H1 (cell line): ENCODE measurements at regions not wholly inside any gene's neighbourhood (a gene's known extent, or its start where the extent isn't known, plus 50 kb on each side); places are given as distances from the start of the nearest gene placed in this dataset.

ENCODE experiments used
- CTCF ChIA-PET: fragments of 300-600 bp; sonication (Branson Sonifier 250); formaldehyde crosslinking; loops from one replicate; lab custom pipeline; 2021; ENCODE audit not compliant: partially characterized antibody; lab: Charles Lee
- POLR2A ChIA-PET: fragments of 300-600 bp; sonication (Branson Sonifier 250); formaldehyde crosslinking; loops from one replicate; lab custom pipeline; 2021; ENCODE audit warnings: inconsistent platforms; ENCODE audit not compliant: partially characterized antibody; lab: Charles Lee
- DNase-seq, 2 experiments: peaks; one replicate each; pipeline versions ENCODE4 v3.0.0 to v3.0.0-alpha.2; 2010 to 2022; ENCODE audit warnings: low spot score in 2 of 2, low read depth in 1 of 2, mixed read lengths in 1 of 2
- FAIRE-seq: peaks from 2 replicates; lab custom pipeline; 2011; peaks lifted over from hg19 to GRCh38; lab: Jason Lieb, UNC
- H2AFZ ChIP-seq: 2 replicates; pipeline ENCODE4 v1.8.1; 2012; ENCODE audit warnings: low read length, inconsistent platforms
- H2AK5ac ChIP-seq: 2 replicates; pipeline ENCODE4 v1.6.1; 2013; ENCODE audit warnings: low read depth, low read length
- H2BK120ac ChIP-seq: replicated peaks from 2 replicates; pipeline ENCODE3; 2013; ENCODE audit warnings: low read depth, low read length, inconsistent platforms
- H2BK12ac ChIP-seq: 2 replicates; pipeline ENCODE4 v1.6.1; 2013; ENCODE audit warnings: low read depth, low read length
- H2BK15ac ChIP-seq: 2 replicates; pipeline ENCODE4 v1.6.1; 2013; ENCODE audit warnings: low read length
- H2BK20ac ChIP-seq: 2 replicates; pipeline ENCODE4 v1.6.1; 2013; ENCODE audit warnings: low read length
- H2BK5ac ChIP-seq: 2 replicates; pipeline ENCODE4 v1.6.1; 2013; ENCODE audit warnings: low read depth, low read length
- H3K14ac ChIP-seq: 2 replicates; pipeline ENCODE4 v1.6.1; 2013; ENCODE audit warnings: inconsistent platforms; ENCODE audit not compliant: insufficient read length
- H3K18ac ChIP-seq: 2 replicates; pipeline ENCODE4 v1.6.1; 2013; ENCODE audit warnings: low read length; ENCODE audit errors: extremely low read depth
- H3K23ac ChIP-seq: 2 replicates; pipeline ENCODE4 v1.6.1; 2013; ENCODE audit warnings: inconsistent platforms; ENCODE audit not compliant: insufficient read length
- H3K23me2 ChIP-seq: 2 replicates; pipeline ENCODE4 v1.6.1; 2013; ENCODE audit warnings: low read depth, low read length
- H3K27ac ChIP-seq: 2 replicates; pipeline ENCODE4 v1.6.1; 2011; ENCODE audit warnings: low read depth, low read length, inconsistent platforms
- H3K27me3 ChIP-seq, 4 experiments: replicated peaks in 1 of 4; 1 replicate in 1 of 4; 2 replicates in 3 of 4; pipeline versions ENCODE4 v1.6.1 to v1.8.1; 2011 to 2013; ENCODE audit warnings: low read length in 3 of 4, mild to moderate bottlenecking in 3 of 4, inconsistent platforms in 2 of 4, mixed read lengths in 2 of 4, moderate library complexity in 1 of 4; ENCODE audit not compliant: control insufficient read depth in 3 of 4, insufficient read depth in 3 of 4; ENCODE audit errors: extremely low read depth in 1 of 4
- H3K36me3 ChIP-seq, 4 experiments: 2 replicates each; pipeline versions ENCODE4 v1.6.1 to v1.8.1; 2011 to 2013; ENCODE audit warnings: mild to moderate bottlenecking in 4 of 4, low read length in 3 of 4, moderate library complexity in 2 of 4, control low read depth in 1 of 4, inconsistent platforms in 1 of 4; ENCODE audit not compliant: insufficient read depth in 4 of 4, control insufficient read depth in 2 of 4
- H3K4ac ChIP-seq: replicated peaks from 2 replicates; pipeline ENCODE3; 2013; ENCODE audit warnings: low read length, low read depth, mixed read lengths, inconsistent platforms; ENCODE audit not compliant: insufficient read length
- H3K4me1 ChIP-seq, 4 experiments: replicated peaks in 1 of 4; 1 replicate in 1 of 4; 2 replicates in 3 of 4; pipeline versions ENCODE4 v1.6.1 to v1.8.1; 2011 to 2013; ENCODE audit warnings: low read length in 3 of 4, inconsistent platforms in 2 of 4, mixed read lengths in 1 of 4; ENCODE audit not compliant: insufficient read depth in 4 of 4, control insufficient read depth in 3 of 4
- H3K4me2 ChIP-seq, 2 experiments: 2 replicates each; pipeline versions ENCODE4 v1.6.1 to v1.8.1; 2011 to 2013; ENCODE audit warnings: low read depth in 2 of 2, low read length in 2 of 2, control low read depth in 1 of 2, inconsistent platforms in 1 of 2, mild to moderate bottlenecking in 1 of 2; ENCODE audit not compliant: insufficient read depth in 1 of 2
- H3K4me3 ChIP-seq, 4 experiments: fragments of 200-600, 300-600 bp in 1 of 4; sonication (generic), shearing (Covaris generic), sonication (Bioruptor Twin) in 1 of 4; 2 replicates each; pipeline versions ENCODE4 v1.5.1 to v1.8.1; 2011 to 2016; ENCODE audit warnings: low read length in 4 of 4, low read depth in 3 of 4, control low read depth in 2 of 4, inconsistent platforms in 2 of 4, mild to moderate bottlenecking in 2 of 4, mixed read lengths in 1 of 4, moderate library complexity in 1 of 4; ENCODE audit not compliant: insufficient read depth in 2 of 4; ENCODE audit errors: extremely low read depth in 1 of 4
- H3K56ac ChIP-seq: replicated peaks from 2 replicates; pipeline ENCODE3; 2013; ENCODE audit warnings: low read depth, mild to moderate bottlenecking, mixed read lengths, low read length, inconsistent platforms; ENCODE audit not compliant: insufficient read length
- H3K79me1 ChIP-seq: 2 replicates; pipeline ENCODE4 v1.6.1; 2013; ENCODE audit warnings: low read depth, low read length, control low read depth
- H3K79me2 ChIP-seq, 2 experiments: 2 replicates each; pipeline versions ENCODE4 v1.6.1 to v1.8.1; 2012 to 2013; ENCODE audit warnings: low read length in 2 of 2, mild to moderate bottlenecking in 2 of 2, inconsistent platforms in 1 of 2; ENCODE audit not compliant: insufficient read depth in 2 of 2, control insufficient read depth in 1 of 2
- H3K9ac ChIP-seq, 4 experiments: replicated peaks in 1 of 4; 1 replicate in 1 of 4; 2 replicates in 3 of 4; pipeline versions ENCODE4 v1.6.1 to v1.8.1; 2011 to 2013; ENCODE audit warnings: low read depth in 3 of 4, low read length in 3 of 4, control low read depth in 2 of 4, mild to moderate bottlenecking in 2 of 4, moderate library complexity in 2 of 4, inconsistent platforms in 1 of 4; ENCODE audit errors: extremely low read depth in 1 of 4
- H3K9me3 ChIP-seq, 2 experiments: 2 replicates each; pipeline versions ENCODE4 v1.6.1 to v1.8.1; 2012 to 2013; ENCODE audit warnings: mild to moderate bottlenecking in 2 of 2, moderate library complexity in 2 of 2, control low read depth in 1 of 2, inconsistent platforms in 1 of 2, low read depth in 1 of 2, low read length in 1 of 2, mixed read lengths in 1 of 2; ENCODE audit not compliant: insufficient read depth in 2 of 2
- H4K20me1 ChIP-seq, 2 experiments: replicated peaks in 1 of 2; 2 replicates each; pipeline versions ENCODE3 to v1.8.1; 2011 to 2013; ENCODE audit warnings: inconsistent platforms in 2 of 2, low read length in 2 of 2, mild to moderate bottlenecking in 1 of 2; ENCODE audit not compliant: insufficient read depth in 2 of 2, control insufficient read depth in 1 of 2
- H4K5ac ChIP-seq: 2 replicates; pipeline ENCODE4 v1.6.1; 2013; ENCODE audit warnings: low read length, low read depth, mixed read lengths, inconsistent platforms; ENCODE audit not compliant: insufficient read length
- H4K8ac ChIP-seq: 2 replicates; pipeline ENCODE4 v1.8.0; 2013; ENCODE audit warnings: mild to moderate bottlenecking, moderate library complexity, low read length, inconsistent platforms; ENCODE audit not compliant: insufficient read depth; ENCODE audit errors: extremely low read depth
- H4K91ac ChIP-seq: replicated peaks from 2 replicates; pipeline ENCODE3; 2013; ENCODE audit warnings: low read length, mixed read lengths, inconsistent platforms; ENCODE audit not compliant: insufficient read length
- POU5F1 ChIP-seq: IDR thresholded peaks from 2 replicates; pipeline ENCODE4 v1.6.1; 2011; ENCODE audit warnings: low read depth, mild to moderate bottlenecking, low read length, moderate library complexity
- SP2 ChIP-seq: IDR thresholded peaks from 2 replicates; pipeline ENCODE4 v1.6.1; 2012; ENCODE audit warnings: mild to moderate bottlenecking, low read length, inconsistent platforms
- WGBS, 2 experiments: shearing (Covaris generic) in 1 of 2; methylation state at CpG; one replicate each; pipeline versions ENCODE4 v1.1.6 to v1.1.7; 2013 to 2015; ENCODE audit warnings: low lambda C conversion rate in 2 of 2, mixed read lengths in 2 of 2, inconsistent platforms in 1 of 2, low coverage in 1 of 2, missing lambda C conversion rate in 1 of 2; ENCODE audit not compliant: insufficient replicate concordance in 2 of 2, insufficient coverage in 1 of 2, insufficient read length in 1 of 2; ENCODE audit errors: extremely low coverage in 1 of 2, missing lambda C conversion rate in 1 of 2; 5-methylcytosine and 5-hydroxymethylcytosine counted together

- no peak overlapping the region for H2BK12ac ChIP-seq
- peak overlapping the region in 1 of 4 experiments; percentile 89; a peak in 2 of 8 replicates for H3K4me3 ChIP-seq
- no peak overlapping the region for H3K56ac ChIP-seq
- no peak overlapping the region for H3K14ac ChIP-seq
- POLR2A ChIA-PET = interaction anchor here (1.4 to 2.0 kb wide), 5 partner anchors 14 to 179 kb away, joined by 4 to 9 read pairs (median 7); partner anchors contain the start of genes MRPL57 and SKA3
- TF ChIP-seq SP2 (0 out of 2 replicates have a peak, but pooled peaks have one; percentile 1), POU5F1 (no peak)
- H3K27ac ChIP-seq = no peak overlapping the region
- CTCF ChIA-PET = interaction anchor here (0.6 to 6.6 kb wide), 32 partner anchors 11 to 825 kb away, joined by 3 to 74 read pairs (median 4); partner anchors contain the start of genes MICU2 and ZDHHC20
- H3K9ac ChIP-seq = no peak overlapping the region
- peak overlapping the region in 1 of 2 experiments; percentile 95; a peak in 1 of 4 replicates for H3K4me2 ChIP-seq
- no peaks in the 10 kb centered on the region for H3K36me3 ChIP-seq
- H2BK5ac ChIP-seq = no peak overlapping the region
- no peak overlapping the region for H2BK20ac ChIP-seq
- no peak for FAIRE-seq
- no peaks in the 10 kb centered on the region for H3K27me3 ChIP-seq
- H3K23me2 ChIP-seq = peaks cover 6% of the 10 kb centered on the region
- H3K79me1 ChIP-seq = no peaks in the 10 kb centered on the region; the same call in 1 of the 2 replicates
- no peak overlapping the region for H2BK15ac ChIP-seq
- no peak for DNase-seq
- H3K79me2 ChIP-seq = peaks cover 0 to 14% of the 10 kb centered on the region in 2 experiments; a peak in 2 of 4 replicates
- H4K5ac ChIP-seq = no peak overlapping the region
- no peak overlapping the region for H3K23ac ChIP-seq
- H4K8ac ChIP-seq = no peak overlapping the region
- no peaks in the 10 kb centered on the region for H3K9me3 ChIP-seq
- H3K4me1 ChIP-seq = peaks cover 0 to 2% (median 0%) of the 10 kb centered on the region in 4 experiments; a peak in 3 of 7 replicates
- no peak overlapping the region for H3K4ac ChIP-seq
- peak overlapping the region; percentile 79 for H2AFZ ChIP-seq
- peaks cover 0 to under 1% of the 10 kb centered on the region in 2 experiments for H4K20me1 ChIP-seq
- WGBS, 2 experiments = 94% methylated on average over 2 of the region's 2 CpGs; no CpG with 5 or more reads in 1 of the 2 experiments
- H3K18ac ChIP-seq = no peak overlapping the region
- H2BK120ac ChIP-seq = no peak overlapping the region
- no peak overlapping the region for H2AK5ac ChIP-seq
- H4K91ac ChIP-seq = no peak overlapping the region
Measured at GRCh38 chr13:21297447-21297846, 121.0 kb downstream of the MRPL57 start.
